ENCODE measurements at regions not wholly inside any gene's neighbourhood (a gene's known extent, or its start where the extent isn't known, plus 50 kb on each side); places are given as distances from the start of the nearest gene placed in this dataset.

DNA sequence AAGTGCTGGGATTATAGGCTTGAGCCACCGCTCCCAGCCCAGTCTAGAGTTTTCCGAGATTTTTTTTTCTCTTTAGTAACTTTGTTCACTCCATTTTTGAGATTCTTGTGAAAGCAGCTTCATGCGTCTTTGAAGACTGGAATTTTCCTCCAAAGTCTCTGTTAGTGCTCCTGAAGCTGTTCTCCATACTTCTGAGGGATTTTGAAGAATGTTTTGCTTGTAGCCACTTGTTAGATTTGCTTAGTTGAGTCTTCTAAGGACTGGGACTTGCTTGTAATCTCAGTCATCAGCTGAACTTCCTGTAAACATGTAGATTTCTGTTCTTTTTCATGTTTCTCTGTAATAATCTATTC is 234.3 kb downstream of the MYCN start:
- no peaks in the 10 kb centered on the region for H3K27me3 ChIP-seq (ENCODE audit: control insufficient read depth, insufficient read depth, low read length)
- H3K27ac ChIP-seq (ENCODE audit: low read length): no peak overlapping the region
- no peak overlapping the region for H3K4me3 ChIP-seq (ENCODE audit: low read length)
- no peak overlapping the region for H3K9ac ChIP-seq (ENCODE audit: low read length)
- no peaks in the 10 kb centered on the region for H3K36me3 ChIP-seq (ENCODE audit: control insufficient read depth, low read depth, low read length)
- no peaks in the 10 kb centered on the region for H3K9me3 ChIP-seq (ENCODE audit: control insufficient read depth, low read depth, low read length)
- peaks cover 1% of the 10 kb centered on the region for H3K4me1 ChIP-seq (ENCODE audit: control insufficient read depth, low read depth, low read length)

DNA sequence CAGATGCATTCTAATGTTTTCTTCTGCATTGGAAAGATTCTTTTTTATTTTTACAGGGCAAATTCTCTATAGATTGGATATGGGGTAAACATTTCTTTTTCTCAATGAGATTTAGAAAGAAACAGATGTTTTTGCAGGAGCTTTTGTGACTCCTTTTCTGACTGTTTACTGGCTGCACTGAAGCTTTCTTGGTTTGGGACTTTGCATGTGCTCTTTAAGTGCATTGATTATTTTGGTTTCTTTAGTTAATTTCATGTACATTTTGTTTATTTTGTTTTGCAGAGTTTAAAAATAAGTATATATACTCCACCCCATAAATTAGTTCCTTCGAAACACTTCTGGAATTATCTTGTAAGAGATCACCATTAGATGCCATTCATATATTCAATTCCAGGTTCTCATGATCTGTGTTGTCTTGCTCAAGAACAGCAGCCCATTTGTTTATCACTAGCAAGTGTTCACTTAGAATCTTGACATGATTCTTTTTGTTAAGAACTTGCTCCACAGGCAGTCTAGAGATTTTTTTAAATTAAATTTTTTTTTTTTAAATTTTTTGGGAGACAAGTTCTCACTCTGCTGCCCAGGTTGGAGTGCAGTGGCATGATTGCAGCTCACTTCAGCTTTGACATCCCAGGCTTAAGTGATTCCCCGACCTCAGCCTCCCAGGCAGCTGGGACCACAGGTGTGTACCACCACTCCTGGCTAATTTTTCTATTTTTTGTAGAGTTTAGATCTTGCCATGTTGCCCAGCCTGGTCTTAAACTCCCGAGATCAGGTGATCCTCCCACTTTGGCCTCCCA is 233.7 kb downstream of the MYCN start:
- no peaks in the 10 kb centered on the region for H3K27me3 ChIP-seq (ENCODE audit: control insufficient read depth, insufficient read depth, low read length)
- H3K9me3 ChIP-seq (ENCODE audit: control insufficient read depth, low read depth, low read length): no peaks in the 10 kb centered on the region
- H3K4me3 ChIP-seq (ENCODE audit: low read length): no peak overlapping the region
- H3K27ac ChIP-seq (ENCODE audit: low read length): no peak overlapping the region
- peaks cover 2% of the 10 kb centered on the region for H3K4me1 ChIP-seq (ENCODE audit: control insufficient read depth, low read depth, low read length)
- H3K9ac ChIP-seq (ENCODE audit: low read length): no peak overlapping the region
- H3K36me3 ChIP-seq (ENCODE audit: control insufficient read depth, low read depth, low read length): no peaks in the 10 kb centered on the region

DNA sequence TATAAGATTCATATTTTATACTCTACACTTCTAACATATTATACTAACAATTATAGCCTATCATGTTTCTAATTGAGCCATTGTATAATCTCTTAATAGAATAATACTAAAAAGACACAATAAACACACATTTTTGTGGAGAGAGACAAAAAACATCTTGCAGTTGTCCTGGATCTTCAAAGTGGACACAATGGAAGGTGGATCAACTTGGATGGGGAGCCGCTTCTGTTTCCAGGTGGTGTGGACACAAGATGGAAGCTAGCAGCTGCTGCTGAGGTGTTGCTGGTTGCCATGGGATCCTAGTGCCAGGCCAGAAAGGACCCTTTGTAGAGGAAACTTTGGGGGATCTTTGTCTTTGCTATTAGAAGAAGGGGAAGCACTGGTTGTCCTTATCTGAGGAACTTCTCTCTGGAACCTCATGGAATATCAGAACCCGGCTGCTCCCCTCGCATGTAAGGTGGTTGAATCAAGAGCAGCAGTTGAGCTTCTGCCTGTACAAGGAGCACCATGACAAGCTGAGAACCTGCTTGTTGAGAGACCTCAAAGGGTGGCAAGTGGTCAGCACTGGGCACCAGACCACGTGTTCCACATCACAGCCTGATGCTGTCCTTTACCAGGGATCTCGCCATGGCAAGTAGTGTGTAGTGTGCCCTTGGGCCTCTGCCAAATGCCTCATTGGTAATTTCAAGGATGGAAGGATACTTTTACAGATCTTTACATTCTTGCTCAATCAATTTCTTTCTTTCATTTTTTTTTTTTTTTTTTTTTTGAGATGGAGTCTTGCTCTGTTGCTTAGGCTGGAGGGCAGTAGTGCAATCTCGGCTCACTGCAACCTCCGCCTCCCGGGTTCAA is 232.2 kb downstream of the MYCN start:
- Histone ChIP-seq H3K4me3 (ENCODE audit: low read length) (no peak overlapping the region), H3K27me3 (ENCODE audit: control insufficient read depth, insufficient read depth, low read length) (no peaks in the 10 kb centered on the region), H3K36me3 (ENCODE audit: control insufficient read depth, low read depth, low read length) (no peaks in the 10 kb centered on the region), H3K9ac (ENCODE audit: low read length) (no peak overlapping the region), H3K4me1 (ENCODE audit: control insufficient read depth, low read depth, low read length) (peaks cover 8% of the 10 kb centered on the region), H3K27ac (ENCODE audit: low read length) (no peak overlapping the region), H3K9me3 (ENCODE audit: control insufficient read depth, low read depth, low read length) (no peaks in the 10 kb centered on the region)

DNA sequence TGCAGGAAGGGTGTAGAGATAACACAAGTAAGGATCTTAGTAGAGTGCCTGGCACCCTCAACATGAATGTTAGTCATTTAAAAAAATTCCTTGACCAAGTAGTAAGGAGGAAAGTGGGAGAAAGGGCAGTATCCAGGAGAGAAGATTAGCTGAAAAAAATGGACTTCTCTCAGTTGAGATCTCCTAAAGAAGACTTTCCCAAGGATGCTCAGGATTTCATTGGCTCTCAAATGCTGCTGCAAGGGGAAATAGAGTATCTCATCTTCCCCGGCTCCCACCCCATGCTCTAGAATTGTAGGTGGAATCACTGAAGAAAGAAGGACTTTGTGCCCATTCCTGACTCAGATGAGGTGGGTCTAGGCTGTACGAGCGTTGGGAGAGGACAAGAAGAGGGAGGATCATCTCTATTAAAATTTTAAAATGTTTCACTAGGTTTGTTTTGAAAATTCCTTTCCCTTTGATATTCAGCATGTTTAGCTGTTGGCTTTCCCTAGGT is 231.1 kb downstream of the MYCN start:
- H3K9me3 ChIP-seq (ENCODE audit: control insufficient read depth, low read depth, low read length): no peaks in the 10 kb centered on the region
- H3K27me3 ChIP-seq (ENCODE audit: control insufficient read depth, insufficient read depth, low read length): peaks cover 5% of the 10 kb centered on the region
- no peaks in the 10 kb centered on the region for H3K36me3 ChIP-seq (ENCODE audit: control insufficient read depth, low read depth, low read length)
- H3K4me1 ChIP-seq (ENCODE audit: control insufficient read depth, low read depth, low read length): peaks cover 18% of the 10 kb centered on the region
- H3K9ac ChIP-seq (ENCODE audit: low read length): no peak overlapping the region
- no peak overlapping the region for H3K4me3 ChIP-seq (ENCODE audit: low read length)
- H3K27ac ChIP-seq (ENCODE audit: low read length): no peak overlapping the region

DNA sequence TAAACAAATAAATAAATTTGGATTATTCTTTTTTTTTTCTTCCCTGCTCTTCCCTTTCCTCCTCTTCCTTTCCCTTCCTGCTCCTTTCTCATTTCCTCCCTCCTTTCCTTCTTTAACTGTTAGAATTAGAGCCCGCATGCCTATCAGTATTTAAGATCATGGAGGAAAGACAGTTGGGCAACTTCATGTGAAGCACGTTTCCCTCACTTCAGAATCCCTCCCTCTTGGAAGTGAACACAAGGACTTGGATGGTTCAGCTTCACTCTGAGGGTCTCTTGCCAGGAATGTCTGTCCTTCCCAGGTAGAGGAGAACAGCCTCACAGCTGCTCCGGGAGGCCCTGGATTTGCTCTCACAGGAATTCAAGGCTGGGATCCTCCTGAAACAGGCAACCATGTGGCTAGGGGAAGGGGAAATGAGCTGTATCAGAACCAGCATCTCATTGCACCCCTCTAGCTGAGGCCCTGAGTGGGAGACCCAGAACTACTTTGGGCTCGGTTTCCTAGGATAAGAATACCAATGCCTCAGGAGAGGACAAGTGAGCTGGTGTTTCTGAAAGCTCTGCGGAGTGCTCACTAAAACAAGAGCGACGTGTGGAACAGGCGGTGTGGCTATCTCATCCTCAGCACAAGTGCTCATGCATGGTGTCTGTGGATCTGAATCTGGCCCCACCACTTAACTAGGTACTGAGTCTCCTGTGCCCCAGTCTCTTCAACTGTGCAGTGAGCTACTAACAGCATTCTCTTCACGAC is 230.5 kb downstream of the MYCN start:
- no peaks in the 10 kb centered on the region for H3K9me3 ChIP-seq (ENCODE audit: control insufficient read depth, low read depth, low read length)
- no peak overlapping the region for H3K27ac ChIP-seq (ENCODE audit: low read length)
- no peaks in the 10 kb centered on the region for H3K36me3 ChIP-seq (ENCODE audit: control insufficient read depth, low read depth, low read length)
- H3K4me3 ChIP-seq (ENCODE audit: low read length): no peak overlapping the region
- H3K9ac ChIP-seq (ENCODE audit: low read length): no peak overlapping the region
- peaks cover 5% of the 10 kb centered on the region for H3K27me3 ChIP-seq (ENCODE audit: control insufficient read depth, insufficient read depth, low read length)
- H3K4me1 ChIP-seq (ENCODE audit: control insufficient read depth, low read depth, low read length): peaks cover 25% of the 10 kb centered on the region

DNA sequence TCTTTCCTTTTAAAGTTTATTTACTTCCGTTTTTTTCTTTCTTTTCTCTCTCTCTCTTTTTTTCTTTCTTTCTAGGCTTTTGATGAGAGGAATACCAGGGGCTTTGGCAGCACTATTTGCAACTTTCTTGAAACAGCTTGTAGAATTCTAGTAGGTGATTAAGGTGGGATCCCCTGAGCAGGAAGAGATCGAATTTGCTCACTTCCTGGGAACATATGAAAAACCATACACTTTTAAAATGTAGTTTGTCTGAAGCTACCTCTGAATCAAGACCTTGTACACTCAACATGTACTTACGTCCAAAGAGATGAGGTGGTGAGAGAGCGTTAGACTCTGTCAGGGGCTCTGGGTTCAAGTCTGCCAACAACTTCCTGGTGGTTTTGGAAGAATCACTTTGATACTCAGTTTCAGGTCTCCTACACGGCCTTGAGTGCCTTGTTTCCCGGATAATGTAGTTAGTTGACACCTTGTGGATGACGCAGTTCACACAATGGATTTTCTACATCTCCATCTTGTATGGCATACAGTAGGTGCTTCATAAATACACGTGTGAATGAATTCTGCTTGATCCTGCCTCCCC is 229.1 kb downstream of the MYCN start:
- peaks cover 29% of the 10 kb centered on the region for H3K4me1 ChIP-seq (ENCODE audit: control insufficient read depth, low read depth, low read length)
- H3K4me3 ChIP-seq (ENCODE audit: low read length): no peak overlapping the region
- H3K9ac ChIP-seq (ENCODE audit: low read length): no peak overlapping the region
- no peaks in the 10 kb centered on the region for H3K9me3 ChIP-seq (ENCODE audit: control insufficient read depth, low read depth, low read length)
- H3K27ac ChIP-seq (ENCODE audit: low read length): no peak overlapping the region
- H3K27me3 ChIP-seq (ENCODE audit: control insufficient read depth, insufficient read depth, low read length): peaks cover 5% of the 10 kb centered on the region
- no peaks in the 10 kb centered on the region for H3K36me3 ChIP-seq (ENCODE audit: control insufficient read depth, low read depth, low read length)

DNA sequence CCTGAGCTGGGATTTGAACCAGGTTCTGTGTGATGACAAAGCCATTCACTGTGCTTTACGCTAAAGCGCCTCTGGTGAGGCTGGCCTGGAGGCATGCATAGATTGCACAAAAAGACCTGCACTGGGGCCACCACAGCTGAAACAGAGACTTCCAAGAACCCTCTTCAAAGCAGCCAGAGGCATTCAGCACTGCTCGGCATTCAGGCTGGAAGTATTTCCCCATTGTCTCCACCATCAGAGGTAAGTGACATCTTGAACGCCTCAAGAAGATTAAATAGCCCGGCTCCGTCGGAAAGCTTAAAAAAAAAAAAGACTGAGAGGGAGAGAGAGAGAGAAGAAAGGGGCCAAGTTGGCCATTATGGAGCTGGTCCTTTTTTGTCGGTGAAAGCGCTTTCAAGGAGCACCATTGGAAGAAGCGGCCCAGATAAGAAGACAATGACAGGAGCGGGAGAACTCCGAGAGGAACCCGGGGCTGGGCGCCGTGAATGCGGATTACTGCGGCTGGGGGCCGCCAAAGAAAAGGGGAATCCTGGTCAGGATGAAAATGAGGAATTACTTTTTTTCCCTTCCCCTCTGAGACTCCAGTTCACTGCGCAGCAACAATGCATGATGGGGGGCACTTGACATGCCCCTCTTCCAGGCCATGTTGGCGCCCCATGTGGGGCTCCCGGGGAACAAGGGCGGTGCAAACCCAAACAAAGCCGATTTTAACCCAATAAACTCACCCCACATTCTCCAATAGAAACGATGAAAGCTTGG is 228.3 kb downstream of the MYCN start:
- Histone ChIP-seq H3K4me1 (ENCODE audit: control insufficient read depth, low read depth, low read length) (peaks cover 29% of the 10 kb centered on the region), H3K9me3 (ENCODE audit: control insufficient read depth, low read depth, low read length) (no peaks in the 10 kb centered on the region), H3K27me3 (ENCODE audit: control insufficient read depth, insufficient read depth, low read length) (peaks cover 5% of the 10 kb centered on the region), H3K27ac (ENCODE audit: low read length) (no peak overlapping the region), H3K4me3 (ENCODE audit: low read length) (no peak overlapping the region), H3K36me3 (ENCODE audit: control insufficient read depth, low read depth, low read length) (no peaks in the 10 kb centered on the region), H3K9ac (ENCODE audit: low read length) (no peak overlapping the region)

DNA sequence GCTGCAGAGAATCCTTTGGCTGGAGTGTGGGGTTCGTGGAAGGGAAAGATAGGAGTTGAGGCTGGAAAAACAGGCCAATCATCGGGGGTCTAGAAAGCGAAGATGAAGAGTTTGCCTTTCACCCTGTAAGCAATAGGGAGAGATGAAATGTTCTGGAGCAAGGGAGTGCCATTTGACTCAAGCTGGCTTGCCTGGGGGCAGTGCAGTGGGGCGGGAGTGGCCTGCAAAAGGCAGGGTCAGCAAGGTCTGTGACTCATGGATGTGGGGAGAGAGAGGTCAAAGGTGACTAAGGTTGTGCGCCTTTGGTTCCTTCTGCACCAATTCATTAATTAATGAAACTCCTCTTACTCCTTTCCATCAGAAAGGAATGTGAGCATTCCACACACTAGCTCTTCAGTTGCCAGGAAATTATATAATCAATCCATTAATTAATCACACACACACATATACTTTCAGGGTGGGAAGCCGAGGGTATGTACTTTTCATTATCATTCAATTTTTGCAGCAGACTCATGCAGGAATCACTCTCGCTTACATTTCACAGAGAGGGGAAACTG is 227.6 kb downstream of the MYCN start:
- Histone ChIP-seq H3K4me3 (ENCODE audit: low read length) (no peak overlapping the region), H3K36me3 (ENCODE audit: control insufficient read depth, low read depth, low read length) (no peaks in the 10 kb centered on the region), H3K4me1 (ENCODE audit: control insufficient read depth, low read depth, low read length) (peaks cover 29% of the 10 kb centered on the region), H3K27me3 (ENCODE audit: control insufficient read depth, insufficient read depth, low read length) (peaks cover 5% of the 10 kb centered on the region), H3K9me3 (ENCODE audit: control insufficient read depth, low read depth, low read length) (no peaks in the 10 kb centered on the region), H3K27ac (ENCODE audit: low read length) (no peak overlapping the region), H3K9ac (ENCODE audit: low read length) (no peak overlapping the region)

DNA sequence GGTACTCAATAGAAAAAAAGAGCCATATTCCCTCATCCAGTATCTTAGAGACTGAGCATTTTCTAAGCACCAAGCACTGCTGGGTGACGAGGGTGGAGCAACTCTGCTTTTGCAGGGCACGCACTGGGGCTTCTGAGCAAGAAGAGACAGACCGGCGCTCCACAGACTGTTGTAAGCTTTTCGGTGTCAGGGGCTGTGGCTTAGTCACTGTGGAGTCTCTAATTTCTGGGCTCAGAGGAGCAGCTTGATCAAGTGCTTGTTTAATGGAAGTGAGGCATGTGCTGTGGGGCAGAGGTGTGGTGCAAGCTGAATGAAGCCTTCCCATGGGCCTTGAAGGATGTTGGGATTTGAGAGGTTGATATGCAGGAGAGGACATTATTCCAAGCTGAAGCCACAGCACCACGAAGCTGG is 227.1 kb downstream of the MYCN start:
- Histone ChIP-seq H3K27me3 (ENCODE audit: control insufficient read depth, insufficient read depth, low read length) (peaks cover 5% of the 10 kb centered on the region), H3K36me3 (ENCODE audit: control insufficient read depth, low read depth, low read length) (no peaks in the 10 kb centered on the region), H3K9me3 (ENCODE audit: control insufficient read depth, low read depth, low read length) (no peaks in the 10 kb centered on the region), H3K4me3 (ENCODE audit: low read length) (no peak overlapping the region), H3K4me1 (ENCODE audit: control insufficient read depth, low read depth, low read length) (peaks cover 29% of the 10 kb centered on the region), H3K9ac (ENCODE audit: low read length) (no peak overlapping the region), H3K27ac (ENCODE audit: low read length) (no peak overlapping the region)

DNA sequence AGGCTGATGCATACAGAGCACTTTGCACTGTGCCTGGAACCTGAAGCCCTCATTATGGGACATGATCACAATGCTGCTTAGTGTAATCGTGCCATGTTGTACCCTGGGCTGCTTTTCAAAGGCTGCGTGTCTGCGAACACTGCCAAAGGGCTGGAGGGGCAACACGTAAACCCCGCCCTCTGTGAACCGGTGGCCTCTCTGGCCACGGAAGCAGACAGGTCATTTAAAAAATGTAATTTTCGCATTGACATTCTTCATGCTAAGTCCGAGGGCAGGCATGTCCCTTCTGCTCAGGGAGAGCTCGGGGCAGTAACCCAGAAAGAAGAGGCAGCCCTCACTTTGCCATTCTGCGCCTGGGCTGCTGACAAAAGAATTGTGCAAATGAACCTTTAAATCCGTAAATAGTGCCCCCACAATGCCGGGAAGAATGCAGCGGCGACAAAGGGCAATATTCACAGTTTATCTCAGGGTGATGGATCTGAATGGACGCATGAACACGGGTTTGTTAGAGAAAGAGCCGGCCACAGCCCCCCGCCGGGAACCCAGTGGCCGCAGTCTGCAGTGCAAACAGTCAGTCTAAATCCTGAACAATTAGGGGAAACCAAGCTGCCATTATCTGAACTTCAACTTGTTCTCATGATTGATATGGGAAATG is 226.1 kb downstream of the MYCN start:
- H3K4me3 ChIP-seq (ENCODE audit: low read length): no peak overlapping the region
- peaks cover 29% of the 10 kb centered on the region for H3K4me1 ChIP-seq (ENCODE audit: control insufficient read depth, low read depth, low read length)
- H3K9me3 ChIP-seq (ENCODE audit: control insufficient read depth, low read depth, low read length): no peaks in the 10 kb centered on the region
- no peak overlapping the region for H3K9ac ChIP-seq (ENCODE audit: low read length)
- no peaks in the 10 kb centered on the region for H3K36me3 ChIP-seq (ENCODE audit: control insufficient read depth, low read depth, low read length)
- H3K27ac ChIP-seq (ENCODE audit: low read length): no peak overlapping the region
- peaks cover 5% of the 10 kb centered on the region for H3K27me3 ChIP-seq (ENCODE audit: control insufficient read depth, insufficient read depth, low read length)

Data from iPS-18a (cell line).